ENCODE measurements at regions not wholly inside any gene's neighbourhood (a gene's known extent, or its start where the extent isn't known, plus 50 kb on each side); places are given as distances from the start of the nearest gene placed in this dataset.

GRCh38 chr5:53194086-53194485, 84.5 kb upstream of the MOCS2 start:
- DNase-seq (ENCODE audit: low spot score in 2 of 2): no peak
- no peaks in the 10 kb centered on the region for H3K36me3 ChIP-seq
- intact Hi-C loops (cut with DNase I): no loop called here
- H3K9me3 ChIP-seq: peaks cover 0 to 6% of the 10 kb centered on the region in 2 donors
- no peak overlapping the region for H3K27ac ChIP-seq
- no peaks in the 10 kb centered on the region for H3K4me1 ChIP-seq
- no peak overlapping the region for H3K4me3 ChIP-seq
- H3K27me3 ChIP-seq: no peaks in the 10 kb centered on the region
- TF ChIP-seq CTCF (IDR thresholded peaks at IDR 0.05): no peak

GRCh38 chr5:53199882-53200281, 90.3 kb upstream of the MOCS2 start:
- Histone ChIP-seq H3K27ac (peak overlapping the region in 1 of 2 donors; percentile 50), H3K9me3 (no peaks in the 10 kb centered on the region), H3K4me1 (no peaks in the 10 kb centered on the region), H3K27me3 (no peaks in the 10 kb centered on the region), H3K36me3 (no peaks in the 10 kb centered on the region), H3K4me3 (no peak overlapping the region)
- no peak for DNase-seq (ENCODE audit: low spot score in 2 of 2)
- intact Hi-C loops (cut with DNase I): no loop called here
- no peak for TF ChIP-seq CTCF (IDR thresholded peaks at IDR 0.05)

- no peak for TF ChIP-seq CTCF (IDR thresholded peaks at IDR 0.05)
- H3K4me3 ChIP-seq: no peak overlapping the region
- no peaks in the 10 kb centered on the region for H3K27me3 ChIP-seq
- no peaks in the 10 kb centered on the region for H3K36me3 ChIP-seq
- no peaks in the 10 kb centered on the region for H3K9me3 ChIP-seq
- no peak for DNase-seq (ENCODE audit: low spot score in 2 of 2)
- peak overlapping the region in 1 of 2 donors; percentile 50 for H3K27ac ChIP-seq
- no peaks in the 10 kb centered on the region for H3K4me1 ChIP-seq
- intact Hi-C loops (cut with DNase I): no loop called here
Observed at GRCh38 chr5:53200306-53200705, 90.7 kb upstream of the MOCS2 start.

GRCh38 chr5:53201746-53202145, 92.2 kb upstream of the MOCS2 start:
- no peak for TF ChIP-seq CTCF (IDR thresholded peaks at IDR 0.05)
- intact Hi-C loops (cut with DNase I): no loop called here
- DNase-seq (ENCODE audit: low spot score in 2 of 2): no peak
- Histone ChIP-seq H3K9me3 (no peaks in the 10 kb centered on the region), H3K27ac (no peak overlapping the region), H3K4me3 (no peak overlapping the region), H3K4me1 (no peaks in the 10 kb centered on the region), H3K27me3 (no peaks in the 10 kb centered on the region), H3K36me3 (no peaks in the 10 kb centered on the region)

GRCh38 chr5:53206562-53206961, 97.0 kb upstream of the MOCS2 start:
- H3K4me1 ChIP-seq: no peaks in the 10 kb centered on the region
- H3K27ac ChIP-seq: no peak overlapping the region
- H3K36me3 ChIP-seq: no peaks in the 10 kb centered on the region
- H3K27me3 ChIP-seq: no peaks in the 10 kb centered on the region
- no peak overlapping the region for H3K4me3 ChIP-seq
- no peaks in the 10 kb centered on the region for H3K9me3 ChIP-seq
- intact Hi-C loops (cut with DNase I): no loop called here
- no peak for TF ChIP-seq CTCF (IDR thresholded peaks at IDR 0.05)
- DNase-seq (ENCODE audit: low spot score in 2 of 2): no peak

- Histone ChIP-seq H3K27ac (no peak overlapping the region), H3K9me3 (peaks cover 0 to 8% of the 10 kb centered on the region in 2 donors), H3K4me1 (no peaks in the 10 kb centered on the region), H3K36me3 (no peaks in the 10 kb centered on the region), H3K27me3 (no peaks in the 10 kb centered on the region), H3K4me3 (no peak overlapping the region)
- no peak for TF ChIP-seq CTCF (IDR thresholded peaks at IDR 0.05)
- intact Hi-C loops (cut with DNase I): no loop called here
- DNase-seq (ENCODE audit: low spot score in 2 of 2): no peak
Observed at GRCh38 chr5:53211799-53212198, 102.2 kb upstream of the MOCS2 start.
